Mesendoderm (in vitro differentiated cells): ENCODE measurements at regions not wholly inside any gene's neighbourhood (a gene's known extent, or its start where the extent isn't known, plus 50 kb on each side); places are given as distances from the start of the nearest gene placed in this dataset.

ENCODE experiments used
- DNase-seq: peaks from one replicate; pipeline ENCODE4 v3.0.0; 2013
- H2AK5ac ChIP-seq: 2 replicates; pipeline ENCODE4 v1.6.1; 2013; ENCODE audit warnings: low read length, inconsistent platforms
- H2BK120ac ChIP-seq: 2 replicates; pipeline ENCODE4 v1.6.1; 2013; ENCODE audit warnings: low read depth, mild to moderate bottlenecking, low read length, moderate library complexity, mixed read lengths
- H2BK15ac ChIP-seq: replicated peaks from 2 replicates; pipeline ENCODE4 v1.6.1; 2013; ENCODE audit warnings: low read depth, mild to moderate bottlenecking, moderate library complexity
- H2BK5ac ChIP-seq: 2 replicates; pipeline ENCODE4 v1.6.1; 2013; ENCODE audit warnings: low read length, inconsistent platforms
- H3K18ac ChIP-seq: 2 replicates; pipeline ENCODE4 v1.6.1; 2013; ENCODE audit warnings: mild to moderate bottlenecking, low read length, mixed read lengths
- H3K23ac ChIP-seq: one replicate; pipeline ENCODE4 v1.6.1; 2013; ENCODE audit warnings: low read length
- H3K27ac ChIP-seq: 2 replicates; pipeline ENCODE4 v1.5.1; 2013; ENCODE audit warnings: low read depth, mild to moderate bottlenecking, inconsistent platforms, low read length, moderate library complexity
- H3K27me3 ChIP-seq: 2 replicates; pipeline ENCODE4 v1.6.1; 2013; ENCODE audit warnings: low read length, control low read depth, mild to moderate bottlenecking, inconsistent platforms; ENCODE audit not compliant: insufficient read depth, poor library complexity
- H3K36me3 ChIP-seq: 2 replicates; pipeline ENCODE4 v1.6.1; 2013; ENCODE audit warnings: low read length, inconsistent platforms; ENCODE audit not compliant: control insufficient read depth, insufficient read depth
- H3K4ac ChIP-seq: one replicate; pipeline ENCODE4 v1.6.1; 2013; ENCODE audit warnings: low read depth, mild to moderate bottlenecking, low read length, moderate library complexity
- H3K4me1 ChIP-seq: 2 replicates; pipeline ENCODE4 v1.6.1; 2013; ENCODE audit warnings: low read depth, low read length, inconsistent platforms; ENCODE audit not compliant: control insufficient read depth
- H3K4me2 ChIP-seq: 2 replicates; pipeline ENCODE4 v1.6.1; 2013; ENCODE audit warnings: low read length
- H3K4me3 ChIP-seq: 2 replicates; pipeline ENCODE4 v1.5.1; 2013; ENCODE audit warnings: mild to moderate bottlenecking, low read length
- H3K56ac ChIP-seq: one replicate; pipeline ENCODE4 v1.6.1; 2013; ENCODE audit warnings: low read length
- H3K79me1 ChIP-seq: 2 replicates; pipeline ENCODE4 v1.6.1; 2013; ENCODE audit warnings: low read length, inconsistent platforms
- H3K79me2 ChIP-seq: 2 replicates; pipeline ENCODE4 v1.6.1; 2013; ENCODE audit warnings: mild to moderate bottlenecking, low read length; ENCODE audit not compliant: control insufficient read depth, insufficient read depth
- H3K9ac ChIP-seq: 2 replicates; pipeline ENCODE4 v1.6.1; 2013; ENCODE audit warnings: low read length, inconsistent platforms
- H4K5ac ChIP-seq: one replicate; pipeline ENCODE4 v1.6.1; 2013; ENCODE audit warnings: low read length
- H4K8ac ChIP-seq: one replicate; pipeline ENCODE4 v1.6.1; 2013; ENCODE audit warnings: low read depth, mild to moderate bottlenecking, control low read depth, low read length, moderate library complexity
- WGBS: extraction: QIAGEN DNeasy Blood & Tissue Kit; methylation state at CpG from one replicate; pipeline ENCODE4 v1.1.7; 2013; ENCODE audit warnings: low lambda C conversion rate, missing lambda C conversion rate; ENCODE audit not compliant: insufficient coverage; ENCODE audit errors: extremely low coverage; 5-methylcytosine and 5-hydroxymethylcytosine counted together

- Histone ChIP-seq H2AK5ac (no peak overlapping the region), H3K18ac (no peak overlapping the region), H3K79me2 (no peaks in the 10 kb centered on the region), H4K5ac (no peak overlapping the region), H3K27me3 (no peaks in the 10 kb centered on the region), H2BK15ac (no peak overlapping the region), H3K4me3 (no peak overlapping the region), H3K36me3 (no peaks in the 10 kb centered on the region), H3K79me1 (no peaks in the 10 kb centered on the region), H3K4me2 (no peak overlapping the region), H2BK120ac (no peak overlapping the region), H3K9ac (no peak overlapping the region), H3K4me1 (no peaks in the 10 kb centered on the region), H4K8ac (no peak overlapping the region), H3K56ac (no peak overlapping the region), H2BK5ac (no peak overlapping the region), H3K23ac (no peak overlapping the region), H3K27ac (no peak overlapping the region), H3K4ac (no peak overlapping the region)
- DNase-seq, result no peak
- WGBS, result no CpG with 5 or more reads among the region's 1 CpG
Observed at GRCh38 chr2:18647731-18648130, 58.4 kb upstream of the NT5C1B start.

GRCh38 chr2:18645315-18645714, 55.9 kb upstream of the NT5C1B start:
- Histone ChIP-seq H3K18ac (no peak overlapping the region), H3K27me3 (no peaks in the 10 kb centered on the region), H2BK120ac (no peak overlapping the region), H4K8ac (no peak overlapping the region), H4K5ac (no peak overlapping the region), H3K4ac (no peak overlapping the region), H3K36me3 (no peaks in the 10 kb centered on the region), H3K4me3 (no peak overlapping the region), H3K27ac (no peak overlapping the region), H2BK5ac (no peak overlapping the region), H3K23ac (no peak overlapping the region), H3K4me2 (no peak overlapping the region), H2BK15ac (no peak overlapping the region), H3K79me1 (no peaks in the 10 kb centered on the region), H3K79me2 (no peaks in the 10 kb centered on the region), H2AK5ac (no peak overlapping the region), H3K56ac (no peak overlapping the region), H3K9ac (no peak overlapping the region), H3K4me1 (no peaks in the 10 kb centered on the region)
- DNase-seq, result no peak

- Histone ChIP-seq H2AK5ac (no peak overlapping the region), H3K18ac (no peak overlapping the region), H3K56ac (no peak overlapping the region), H3K4me2 (no peak overlapping the region), H2BK120ac (no peak overlapping the region), H3K4me3 (no peak overlapping the region), H3K9ac (no peak overlapping the region), H3K4ac (no peak overlapping the region), H2BK5ac (no peak overlapping the region), H3K79me1 (no peaks in the 10 kb centered on the region), H4K8ac (no peak overlapping the region), H4K5ac (no peak overlapping the region), H3K4me1 (no peaks in the 10 kb centered on the region), H3K27ac (no peak overlapping the region), H2BK15ac (no peak overlapping the region), H3K27me3 (no peaks in the 10 kb centered on the region), H3K23ac (no peak overlapping the region), H3K79me2 (no peaks in the 10 kb centered on the region), H3K36me3 (no peaks in the 10 kb centered on the region)
- WGBS, result no CpG with 5 or more reads among the region's 2 CpGs
- no peak for DNase-seq
Observed at GRCh38 chr2:18644115-18644462, 54.7 kb upstream of the NT5C1B start.

GRCh38 chr2:18643326-18644114, 54.2 kb upstream of the NT5C1B start:
- no peaks in the 10 kb centered on the region for H3K4me1 ChIP-seq
- no peak overlapping the region for H3K18ac ChIP-seq
- no peak overlapping the region for H2BK15ac ChIP-seq
- no CpG with 5 or more reads among the region's 5 CpGs for WGBS
- H3K27ac ChIP-seq, result no peak overlapping the region
- no peak overlapping the region for H3K23ac ChIP-seq
- no peaks in the 10 kb centered on the region for H3K79me2 ChIP-seq
- no peaks in the 10 kb centered on the region for H3K27me3 ChIP-seq
- no peak overlapping the region for H2BK5ac ChIP-seq
- no peak overlapping the region for H3K9ac ChIP-seq
- no peak overlapping the region for H3K56ac ChIP-seq
- H4K5ac ChIP-seq, result no peak overlapping the region
- no peaks in the 10 kb centered on the region for H3K79me1 ChIP-seq
- H3K4me3 ChIP-seq, result no peak overlapping the region
- no peak overlapping the region for H2BK120ac ChIP-seq
- no peak for DNase-seq
- no peaks in the 10 kb centered on the region for H3K36me3 ChIP-seq
- no peak overlapping the region for H4K8ac ChIP-seq
- H3K4ac ChIP-seq, result no peak overlapping the region
- H2AK5ac ChIP-seq, result no peak overlapping the region
- H3K4me2 ChIP-seq, result no peak overlapping the region

- no peaks in the 10 kb centered on the region for H3K27me3 ChIP-seq
- no peak overlapping the region for H2BK15ac ChIP-seq
- H3K36me3 ChIP-seq, result no peaks in the 10 kb centered on the region
- H3K27ac ChIP-seq, result no peak overlapping the region
- no peak overlapping the region for H3K4me3 ChIP-seq
- H3K18ac ChIP-seq, result no peak overlapping the region
- no peak overlapping the region for H4K8ac ChIP-seq
- no peak overlapping the region for H4K5ac ChIP-seq
- H3K4me1 ChIP-seq, result no peaks in the 10 kb centered on the region
- H2AK5ac ChIP-seq, result no peak overlapping the region
- H2BK5ac ChIP-seq, result no peak overlapping the region
- H3K4ac ChIP-seq, result no peak overlapping the region
- no peak overlapping the region for H2BK120ac ChIP-seq
- no peak overlapping the region for H3K4me2 ChIP-seq
- H3K79me2 ChIP-seq, result no peaks in the 10 kb centered on the region
- H3K56ac ChIP-seq, result no peak overlapping the region
- H3K79me1 ChIP-seq, result no peaks in the 10 kb centered on the region
- H3K9ac ChIP-seq, result no peak overlapping the region
- no peak for DNase-seq
- no peak overlapping the region for H3K23ac ChIP-seq
Observed at GRCh38 chr2:18641823-18642222, 52.5 kb upstream of the NT5C1B start.

- Histone ChIP-seq H3K18ac (no peak overlapping the region), H3K27ac (no peak overlapping the region), H3K9ac (no peak overlapping the region), H3K4ac (no peak overlapping the region), H3K36me3 (no peaks in the 10 kb centered on the region), H3K23ac (no peak overlapping the region), H3K4me1 (no peaks in the 10 kb centered on the region), H3K4me3 (no peak overlapping the region), H4K5ac (no peak overlapping the region), H3K79me1 (no peaks in the 10 kb centered on the region), H4K8ac (no peak overlapping the region), H3K79me2 (no peaks in the 10 kb centered on the region), H2BK15ac (no peak overlapping the region), H3K4me2 (no peak overlapping the region), H2BK120ac (no peak overlapping the region), H3K27me3 (no peaks in the 10 kb centered on the region), H3K56ac (no peak overlapping the region), H2BK5ac (no peak overlapping the region), H2AK5ac (no peak overlapping the region)
- WGBS, result no CpG with 5 or more reads among the region's 8 CpGs
- DNase-seq, result no peak
Observed at GRCh38 chr2:18639756-18640453, 50.5 kb upstream of the NT5C1B start.
